Suppressor macrophage treated with lipopolysaccharide for 4 hours (primary cell): ENCODE measurements at regions not wholly inside any gene's neighbourhood (a gene's known extent, or its start where the extent isn't known, plus 50 kb on each side); places are given as distances from the start of the nearest gene placed in this dataset.
A peak's percentile ranks its signal among the peaks of the same experiment; 100 is the strongest.

Source experiments
- DNase-seq: peaks from one replicate; pipeline ENCODE4 v3.0.0-alpha.2; 2020

- DNase-seq, result no peak
Measured at GRCh38 chr15:69530991-69531664, 78.5 kb downstream of the RPLP1 start.

- no peak for DNase-seq
Measured at GRCh38 chr15:69531665-69532027, 79.0 kb downstream of the RPLP1 start.

GRCh38 chr15:69532066-69532465 is 79.4 kb downstream of the RPLP1 start:
- no peak for DNase-seq

- DNase-seq, result no peak
Measured at GRCh38 chr15:69532856-69533255, 80.2 kb downstream of the RPLP1 start.

GRCh38 chr15:69533522-69533921 is 80.9 kb downstream of the RPLP1 start:
- no peak for DNase-seq

- no peak for DNase-seq
Measured at GRCh38 chr15:69535101-69535638, 82.6 kb downstream of the RPLP1 start.

GRCh38 chr15:69535998-69536397 is 83.4 kb downstream of the RPLP1 start:
- no peak for DNase-seq

- DNase-seq, result no peak
Measured at GRCh38 chr15:69536726-69537512, 84.3 kb downstream of the RPLP1 start.

- no peak for DNase-seq
Measured at GRCh38 chr15:69537901-69538300, 85.3 kb downstream of the RPLP1 start.

- DNase-seq, result no peak
Measured at GRCh38 chr15:69538379-69538778, 85.8 kb downstream of the RPLP1 start.

- DNase-seq, result no peak
Measured at GRCh38 chr15:69539345-69539744, 86.7 kb downstream of the RPLP1 start.

GRCh38 chr15:69540622-69541021 is 88.0 kb downstream of the RPLP1 start:
- no peak for DNase-seq

- DNase-seq, result no peak
Measured at GRCh38 chr15:69542028-69542427, 89.4 kb downstream of the RPLP1 start.

GRCh38 chr15:69543681-69544364 is 91.2 kb downstream of the RPLP1 start:
- DNase-seq, result no peak

- DNase-seq, result no peak
Measured at GRCh38 chr15:69544365-69545113, 91.9 kb downstream of the RPLP1 start.

GRCh38 chr15:69546182-69546581 is 93.6 kb downstream of the RPLP1 start:
- DNase-seq, result peak; percentile 39

GRCh38 chr15:69548395-69549180 is 96.0 kb downstream of the RPLP1 start:
- DNase-seq, result no peak

GRCh38 chr15:69551391-69552056 is 98.9 kb downstream of the RPLP1 start:
- no peak for DNase-seq

GRCh38 chr15:69552057-69552815 is 99.6 kb downstream of the RPLP1 start:
- no peak for DNase-seq

- no peak for DNase-seq
Measured at GRCh38 chr15:69553686-69554085, 101.1 kb downstream of the RPLP1 start.
